AG04450 (cell line): ENCODE measurements at regions not wholly inside any gene's neighbourhood (a gene's known extent, or its start where the extent isn't known, plus 50 kb on each side); places are given as distances from the start of the nearest gene placed in this dataset.

Experiments
- CTCF ChIA-PET: fragments of 300-600, 350-600 bp; formaldehyde crosslinking; extraction: SDS; loops from one replicate; lab custom pipeline; 2022; ENCODE audit warnings: antibody characterized with exemption, inconsistent platforms; lab: Charles Lee
- POLR2A ChIA-PET: fragments of 350-600 bp; formaldehyde crosslinking; extraction: SDS; loops from one replicate; lab custom pipeline; 2021; ENCODE audit warnings: antibody characterized with exemption, inconsistent platforms; lab: Yijun Ruan, JAX
- DNase-seq: peaks from one replicate; pipeline ENCODE4 v3.0.0-alpha.2; 2011; ENCODE audit warnings: low read depth, low spot score
- H3K27ac ChIP-seq: one replicate; pipeline ENCODE4 v1.5.1; 2012; ENCODE audit warnings: low read depth, low read length, control low read depth
- H3K27me3 ChIP-seq: one replicate; pipeline ENCODE4 v1.6.0; 2012; ENCODE audit warnings: low read length; ENCODE audit not compliant: control insufficient read depth, insufficient read depth
- H3K4me3 ChIP-seq: 2 replicates; pipeline ENCODE4 v1.5.1; 2011; ENCODE audit warnings: mild to moderate bottlenecking, low read depth, low read length, control low read depth
- H3K9me3 ChIP-seq: 2 replicates; pipeline ENCODE4 v1.5.1; 2012; ENCODE audit warnings: low read length; ENCODE audit not compliant: control insufficient read depth, insufficient read depth
- TF ChIP-seq, protein P1 (sequence below): IDR thresholded peaks from 2 replicates; pipeline ENCODE4 v1.5.1; 2011; ENCODE audit warnings: low read depth, low read length, control low read depth, inconsistent platforms

DNA sequence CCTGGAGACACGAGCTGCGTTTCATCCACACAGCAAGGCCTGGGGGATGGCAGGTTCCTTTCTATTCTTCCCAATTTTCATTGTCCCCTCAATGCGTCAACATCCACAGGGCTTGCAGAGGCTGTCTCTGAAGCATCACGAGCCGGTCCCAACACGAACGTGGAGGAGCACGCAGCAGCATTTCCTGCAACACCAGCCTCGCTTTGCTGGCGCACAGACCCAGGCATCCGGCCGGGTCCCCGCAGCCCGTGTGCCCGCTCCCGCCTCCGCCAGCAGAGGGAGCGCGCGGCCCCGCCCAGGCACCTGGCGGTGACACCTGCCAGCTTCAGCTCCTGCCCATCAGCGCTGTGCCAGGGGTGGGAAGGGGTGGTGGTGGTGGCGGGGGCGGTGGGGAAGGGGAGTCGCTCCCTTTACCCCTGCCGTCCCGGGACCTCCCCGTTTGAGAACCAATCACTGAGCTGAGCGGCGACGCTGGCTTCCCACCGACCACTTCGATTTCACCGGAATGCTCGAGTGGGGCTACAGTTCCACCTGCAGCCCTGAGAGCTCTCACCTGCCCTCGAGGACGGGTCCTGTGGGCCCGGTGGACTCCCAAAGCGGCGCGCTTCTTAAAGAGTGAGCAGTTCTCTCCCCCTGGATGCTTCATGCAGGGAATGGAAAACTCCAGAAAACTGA, 464.5 kb downstream of the ICE1 start:
- peaks cover 48% of the 10 kb centered on the region for H3K9me3 ChIP-seq
- CTCF ChIA-PET: no interaction called here
- no peak overlapping the region for H3K4me3 ChIP-seq
- TF ChIP-seq, protein P1, sequence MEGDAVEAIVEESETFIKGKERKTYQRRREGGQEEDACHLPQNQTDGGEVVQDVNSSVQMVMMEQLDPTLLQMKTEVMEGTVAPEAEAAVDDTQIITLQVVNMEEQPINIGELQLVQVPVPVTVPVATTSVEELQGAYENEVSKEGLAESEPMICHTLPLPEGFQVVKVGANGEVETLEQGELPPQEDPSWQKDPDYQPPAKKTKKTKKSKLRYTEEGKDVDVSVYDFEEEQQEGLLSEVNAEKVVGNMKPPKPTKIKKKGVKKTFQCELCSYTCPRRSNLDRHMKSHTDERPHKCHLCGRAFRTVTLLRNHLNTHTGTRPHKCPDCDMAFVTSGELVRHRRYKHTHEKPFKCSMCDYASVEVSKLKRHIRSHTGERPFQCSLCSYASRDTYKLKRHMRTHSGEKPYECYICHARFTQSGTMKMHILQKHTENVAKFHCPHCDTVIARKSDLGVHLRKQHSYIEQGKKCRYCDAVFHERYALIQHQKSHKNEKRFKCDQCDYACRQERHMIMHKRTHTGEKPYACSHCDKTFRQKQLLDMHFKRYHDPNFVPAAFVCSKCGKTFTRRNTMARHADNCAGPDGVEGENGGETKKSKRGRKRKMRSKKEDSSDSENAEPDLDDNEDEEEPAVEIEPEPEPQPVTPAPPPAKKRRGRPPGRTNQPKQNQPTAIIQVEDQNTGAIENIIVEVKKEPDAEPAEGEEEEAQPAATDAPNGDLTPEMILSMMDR: no peak
- DNase-seq: no peak
- POLR2A ChIA-PET: no interaction called here
- H3K27ac ChIP-seq: no peak overlapping the region
- no peaks in the 10 kb centered on the region for H3K27me3 ChIP-seq

DNA sequence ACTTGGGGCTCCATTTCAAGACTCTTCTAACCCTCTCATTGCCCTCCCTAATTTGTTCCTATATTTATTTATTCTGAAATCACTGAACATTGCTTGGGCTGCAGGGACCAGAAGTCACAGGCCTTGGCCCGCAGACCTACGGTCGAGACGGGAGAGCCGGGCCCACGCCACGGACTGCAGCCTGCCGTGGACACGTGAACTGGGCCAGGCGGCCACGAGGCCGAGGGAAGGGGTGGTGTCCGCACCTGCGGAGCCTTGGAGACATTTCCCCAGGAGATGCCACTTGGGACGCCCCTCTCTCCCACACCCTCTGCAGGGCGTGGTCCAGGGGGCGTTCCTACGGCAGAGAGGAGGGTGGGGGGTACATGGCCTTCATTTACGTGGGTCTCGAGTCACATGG, 463.9 kb downstream of the ICE1 start:
- ChIA-PET POLR2A (no interaction called here), CTCF (no interaction called here)
- H3K4me3 ChIP-seq: no peak overlapping the region
- TF ChIP-seq, protein P1: no peak
- no peaks in the 10 kb centered on the region for H3K27me3 ChIP-seq
- no peak for DNase-seq
- peaks cover 50% of the 10 kb centered on the region for H3K9me3 ChIP-seq
- no peak overlapping the region for H3K27ac ChIP-seq

DNA sequence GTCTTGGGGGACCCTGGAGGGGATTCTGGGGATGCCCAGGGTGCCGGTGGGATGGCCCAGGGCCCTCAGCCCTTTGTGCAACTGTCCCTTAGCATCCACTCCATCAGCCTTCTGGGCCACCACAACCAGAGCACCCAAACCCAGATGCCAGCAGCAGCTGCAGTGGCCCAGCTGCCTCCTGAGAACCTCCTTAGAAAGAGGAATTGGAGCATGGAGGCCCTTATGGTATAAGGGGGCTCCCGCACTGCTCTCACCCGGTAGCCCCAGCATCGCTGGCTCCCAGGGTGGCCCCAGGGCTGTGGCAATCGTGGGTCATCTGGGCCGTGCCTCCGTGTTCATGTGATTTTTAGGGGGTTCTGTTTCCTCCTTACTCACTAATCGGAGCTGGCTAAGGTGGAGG, 463.3 kb downstream of the ICE1 start:
- ChIA-PET CTCF (no interaction called here), POLR2A (no interaction called here)
- no peak overlapping the region for H3K4me3 ChIP-seq
- TF ChIP-seq, protein P1: no peak
- peaks cover 53% of the 10 kb centered on the region for H3K9me3 ChIP-seq
- no peak for DNase-seq
- H3K27me3 ChIP-seq: no peaks in the 10 kb centered on the region
- no peak overlapping the region for H3K27ac ChIP-seq

DNA sequence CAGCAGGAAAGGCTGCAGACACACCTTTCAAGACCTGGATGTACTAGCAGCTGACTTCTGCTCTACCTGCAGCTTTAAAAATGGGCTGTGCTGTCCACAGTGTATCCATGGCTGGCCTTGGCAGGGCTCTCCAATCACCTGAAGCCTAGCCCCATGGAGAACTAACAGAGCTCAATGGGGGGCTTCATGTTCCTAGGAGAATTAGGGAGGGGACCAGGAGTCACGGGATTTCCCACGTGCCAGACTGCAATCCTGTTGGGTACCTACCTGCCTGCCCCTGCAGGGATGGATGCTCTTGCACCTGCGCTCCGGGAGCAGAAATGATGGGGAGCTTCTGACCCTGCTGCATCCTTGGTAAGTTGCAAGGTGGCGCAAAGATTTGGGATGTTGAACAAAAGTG, 462.1 kb downstream of the ICE1 start:
- Histone ChIP-seq H3K9me3 (peaks cover 56% of the 10 kb centered on the region), H3K27ac (no peak overlapping the region), H3K27me3 (no peaks in the 10 kb centered on the region), H3K4me3 (no peak overlapping the region)
- ChIA-PET CTCF (no interaction called here), POLR2A (no interaction called here)
- DNase-seq: no peak
- TF ChIP-seq, protein P1: no peak

- Histone ChIP-seq H3K27ac (no peak overlapping the region), H3K4me3 (no peak overlapping the region), H3K9me3 (peaks cover 56% of the 10 kb centered on the region), H3K27me3 (no peaks in the 10 kb centered on the region)
- ChIA-PET CTCF (no interaction called here), POLR2A (no interaction called here)
- TF ChIP-seq, protein P1: no peak
- DNase-seq: no peak
Measured at GRCh38 chr5:5883562-5883961, 461.1 kb downstream of the ICE1 start.
